Heart right ventricle (tissue), 16 donors: ENCODE measurements at regions not wholly inside any gene's neighbourhood (a gene's known extent, or its start where the extent isn't known, plus 50 kb on each side); places are given as distances from the start of the nearest gene placed in this dataset.

ENCODE experiments used
- ATAC-seq, 8 donors: fragments of 200-7000 bp; cut with Tn5 transposase; one replicate each; pipeline ENCODE4 v1.9.1; 2020; ENCODE audit warnings: mild to moderate bottlenecking in 8 of 8, moderate library complexity in 8 of 8, moderate number of reproducible peaks in 1 of 8
- DNase-seq, 2 donors: peaks; one replicate each; pipeline ENCODE4 v3.0.0-alpha.2; 2020
- H3K27ac ChIP-seq, 10 donors: fragments of 200-600 bp; sonication (generic) in 2 of 10; one replicate each; pipeline versions ENCODE4 v1.5.0 to v1.8.0; 2020 to 2022; ENCODE audit warnings: mild to moderate bottlenecking in 3 of 10
- H3K27me3 ChIP-seq, 7 donors: fragments of 200-600 bp; one replicate each; pipeline ENCODE4 v1.8.0; 2021 to 2022; ENCODE audit warnings: mild to moderate bottlenecking in 2 of 7
- H3K36me3 ChIP-seq, 9 donors: fragments of 200-600 bp; sonication (generic) in 1 of 9; one replicate each; pipeline versions ENCODE4 v1.5.0 to v1.8.0; 2020 to 2022; ENCODE audit warnings: mild to moderate bottlenecking in 2 of 9
- H3K4me1 ChIP-seq, 9 donors: fragments of 200-600 bp; sonication (generic) in 1 of 9; one replicate each; pipeline versions ENCODE4 v1.5.0 to v1.8.0; 2020 to 2022; ENCODE audit warnings: mild to moderate bottlenecking in 4 of 9
- H3K4me3 ChIP-seq, 10 donors: fragments of 200-600 bp; sonication (generic) in 2 of 10; one replicate each; pipeline versions ENCODE4 v1.5.0 to v1.8.0; 2020 to 2022; ENCODE audit warnings: mild to moderate bottlenecking in 7 of 10, moderate library complexity in 2 of 10
- H3K9me3 ChIP-seq, 11 donors: fragments of 200-600 bp in 10 of 11; sonication (generic) in 2 of 11; one replicate each; pipeline versions ENCODE4 v1.5.0 to v1.8.0; 2013 to 2022; ENCODE audit warnings: mild to moderate bottlenecking in 2 of 11, control low read depth in 1 of 11, moderate library complexity in 1 of 11
- CTCF ChIP-seq, 9 donors: fragments of 200-600 bp; sonication (generic) in 2 of 9; IDR thresholded peaks; one replicate each; pipeline versions ENCODE4 v1.5.0 to v1.8.0; 2021 to 2022; ENCODE audit warnings: antibody characterized with exemption in 9 of 9, mild to moderate bottlenecking in 5 of 9, moderate library complexity in 1 of 9
- WGBS, 2 donors: extraction: QIAGEN DNeasy Blood & Tissue Kit; methylation state at CpG; one replicate each; pipeline ENCODE4 v1.1.7; 2013; ENCODE audit warnings: inconsistent platforms in 1 of 2; 5-methylcytosine and 5-hydroxymethylcytosine counted together
- intact Hi-C, 10 donors: fragments of 100-400 bp; cut with DNase I; formaldehyde crosslinking; loops; one replicate each; pipeline versions ENCODE4 v1.11.1 to v1.14.2; 2022
- donor health status: Arrhythmogenic right ventricular cardiomyopathy.
- donor health status: ischemic (EF 13 %, LVEDD 7.1; RV severe dilation, severe dysfunction).
- donor health status: healthy with polysubstance abuse.
- donor health status: DM: no; HTN: yes; CAD: no.
- donor health status: DM: no; HTN: no; CAD: no.
- donor health status: ischemic (EF 25% LVEDD 6.9; RV normal size, moderate dysfunction).
- donor health status: ischemic (EF 25% LVEDD 5.7; RV mildly dilated, moderate dysfunction).
- donor health status: healthy.
- donor health status: DM: yes; HTN: yes; CAD: no.
- donor health status: Ischemic cardiomyopathy.
- donor health status: ischemic (EF 35%, LVEDD 5.7; RV mildly dilated, moderate dysfunction).
- donor health status: nonischemic (EF 11% LVEDD 7.7; RV severe dilation, severe dysfunction).
- donor health status: DM: yes; HTN: yes; CAD: no.
- donor health status: PGD.
- donor health status: ischemic (EF 29% LVEDD 5.4; RV normal size, mild dysfunction).
- donor health status: nonischemic (EF 23%, LVEDD 6.1; RV moderate dilation, normal function).

DNA sequence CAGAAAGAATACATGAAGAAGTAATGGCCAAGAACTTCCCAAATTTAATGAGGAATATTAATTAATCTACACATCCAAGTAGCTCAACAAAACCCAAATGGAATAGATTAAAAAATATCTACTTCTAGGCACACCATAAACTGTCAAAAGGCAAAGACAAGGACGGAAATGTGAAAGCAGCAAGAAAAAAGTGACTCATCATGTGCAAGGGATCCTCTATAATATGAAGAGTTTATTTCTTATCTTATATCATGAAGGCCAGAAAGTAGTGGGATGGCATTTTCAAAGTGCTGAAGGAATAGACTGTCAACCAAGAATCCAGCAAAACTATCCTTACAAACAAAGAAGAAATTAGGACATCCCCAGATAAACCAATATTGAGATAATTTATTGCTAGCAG, 73.9 kb upstream of the PRICKLE2 start:
- H3K36me3 ChIP-seq, result no peaks in the 10 kb centered on the region
- H3K4me1 ChIP-seq, result no peaks in the 10 kb centered on the region
- ATAC-seq, result no peak
- H3K9me3 ChIP-seq, result peaks cover 0 to 19% (median 7%) of the 10 kb centered on the region in 11 donors
- 78 to 80% methylated on average over 1 of the region's 1 CpG for WGBS, 2 donors
- no peaks in the 10 kb centered on the region for H3K27me3 ChIP-seq
- H3K27ac ChIP-seq, result no peak overlapping the region
- intact Hi-C loops, result no loop called here
- H3K4me3 ChIP-seq, result no peak overlapping the region
- no peak for DNase-seq
- no peak for TF ChIP-seq CTCF (IDR thresholded peaks at IDR 0.05)

GRCh38 chr3:64297563-64297962, 72.3 kb upstream of the PRICKLE2 start:
- intact Hi-C loops, result no loop called here
- 51 to 97% methylated on average over 1 of the region's 1 CpG for WGBS, 2 donors
- no peak for TF ChIP-seq CTCF (IDR thresholded peaks at IDR 0.05)
- no peaks in the 10 kb centered on the region for H3K27me3 ChIP-seq
- peaks cover 0 to 19% (median 7%) of the 10 kb centered on the region in 11 donors for H3K9me3 ChIP-seq
- H3K4me1 ChIP-seq, result no peaks in the 10 kb centered on the region
- DNase-seq, result no peak
- H3K4me3 ChIP-seq, result no peak overlapping the region
- H3K36me3 ChIP-seq, result no peaks in the 10 kb centered on the region
- ATAC-seq, result no peak
- no peak overlapping the region for H3K27ac ChIP-seq

GRCh38 chr3:64295594-64295993, 70.3 kb upstream of the PRICKLE2 start:
- Histone ChIP-seq H3K27me3 (no peaks in the 10 kb centered on the region), H3K4me3 (no peak overlapping the region), H3K4me1 (peaks cover 0 to 6% (median 0%) of the 10 kb centered on the region in 9 donors), H3K9me3 (peaks cover 0 to 19% (median 7%) of the 10 kb centered on the region in 11 donors), H3K36me3 (no peaks in the 10 kb centered on the region), H3K27ac (no peak overlapping the region)
- DNase-seq (no peak), ATAC-seq (no peak)
- WGBS, 2 donors, result 91 to 97% methylated on average over 5 of the region's 5 CpGs
- intact Hi-C loops, result no loop called here
- TF ChIP-seq CTCF (IDR thresholded peaks at IDR 0.05), result no peak

DNA sequence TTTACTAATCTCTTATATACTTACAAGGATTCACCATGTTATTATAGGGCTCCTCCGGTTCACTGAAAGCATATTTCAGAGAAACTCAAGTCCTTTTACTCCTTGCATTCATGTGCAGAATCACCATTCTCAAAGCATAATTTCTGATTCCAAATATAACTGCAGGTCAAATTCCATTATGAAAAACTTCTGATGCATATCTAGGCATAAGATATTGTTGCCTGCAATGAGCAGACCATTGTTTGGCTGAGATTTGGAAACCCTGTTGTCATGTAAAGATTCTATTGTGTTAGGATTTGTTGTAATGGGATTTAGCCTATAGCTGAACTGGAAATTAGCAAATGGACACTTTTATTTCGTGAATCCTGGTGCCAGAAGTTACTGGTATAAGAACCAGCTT, 69.5 kb upstream of the PRICKLE2 start:
- Histone ChIP-seq H3K4me1 (peaks cover 0 to 6% (median 0%) of the 10 kb centered on the region in 9 donors), H3K27ac (no peak overlapping the region), H3K9me3 (peaks cover 0 to 19% (median 7%) of the 10 kb centered on the region in 11 donors), H3K36me3 (no peaks in the 10 kb centered on the region), H3K27me3 (no peaks in the 10 kb centered on the region), H3K4me3 (no peak overlapping the region)
- ATAC-seq, result no peak
- no peak for DNase-seq
- WGBS, 2 donors, result 85 to 95% methylated on average over 2 of the region's 2 CpGs
- TF ChIP-seq CTCF (IDR thresholded peaks at IDR 0.05), result no peak
- intact Hi-C loops, result no loop called here
